NK-92 (cell line): ENCODE measurements at regions not wholly inside any gene's neighbourhood (a gene's known extent, or its start where the extent isn't known, plus 50 kb on each side); places are given as distances from the start of the nearest gene placed in this dataset.
"Not testable (repeated sequence)": the region's sequence is repeated elsewhere in the genome, so short reads cannot be mapped to it uniquely, and the experiment has no call there.

Experiments used
- DNase-seq: peaks from one replicate; lab custom pipeline; 2025; ENCODE audit not compliant: unreplicated experiment; lab: John Stamatoyannopoulos, UW

DNA sequence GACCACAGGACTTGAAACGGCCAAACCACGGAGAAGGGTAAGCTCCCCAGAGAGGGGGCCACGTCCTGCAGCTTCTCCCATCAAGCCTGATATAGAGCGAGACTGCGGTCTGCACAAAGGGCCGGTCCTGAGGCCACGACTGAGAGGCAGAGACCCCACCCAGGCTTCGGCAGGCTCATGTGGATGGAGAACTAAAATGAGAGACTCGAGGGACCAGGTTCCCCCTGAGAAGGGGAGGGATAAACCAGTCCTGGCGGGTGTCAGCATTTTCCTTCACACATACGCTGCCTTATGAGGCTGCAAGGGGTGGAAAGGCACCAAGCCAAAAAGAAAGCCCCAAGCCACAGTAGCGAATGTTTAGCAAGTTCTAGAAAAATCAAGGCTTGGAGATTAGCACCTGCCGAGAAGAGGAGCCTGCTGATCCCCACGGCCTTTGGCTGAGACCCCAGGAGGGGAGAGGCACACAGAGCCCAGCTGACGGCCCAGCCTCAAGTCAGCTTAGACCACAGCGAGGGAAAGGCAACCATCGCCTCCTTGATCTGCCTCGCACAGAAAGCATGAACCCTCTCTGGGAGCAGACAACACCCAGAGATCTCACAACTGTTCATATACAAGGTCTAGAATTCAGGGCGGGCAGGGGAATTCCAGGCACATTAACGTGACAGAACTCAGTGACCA lies 92.6 kb upstream of the RNF32 start:
- DNase-seq, result no peak

DNA sequence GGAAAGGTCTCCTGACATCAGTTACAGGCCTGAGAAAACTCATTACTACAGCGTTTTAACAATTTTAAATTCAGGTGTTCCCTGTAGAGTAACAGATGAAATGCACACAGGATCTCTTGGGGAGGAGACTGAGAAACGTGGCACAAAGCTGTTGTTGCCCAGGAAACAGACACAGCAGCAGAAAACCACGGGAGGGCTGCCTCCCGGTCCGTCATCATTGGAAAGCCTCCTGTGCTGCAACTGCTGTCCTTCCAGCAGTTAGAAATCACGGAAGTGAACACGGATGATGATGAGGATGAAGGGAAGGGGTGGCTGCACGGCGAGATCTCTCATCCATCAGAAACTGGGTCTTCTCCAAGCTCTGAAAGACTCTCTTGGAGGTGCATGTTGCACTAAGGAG lies 94.6 kb upstream of the RNF32 start:
- no peak for DNase-seq

DNA sequence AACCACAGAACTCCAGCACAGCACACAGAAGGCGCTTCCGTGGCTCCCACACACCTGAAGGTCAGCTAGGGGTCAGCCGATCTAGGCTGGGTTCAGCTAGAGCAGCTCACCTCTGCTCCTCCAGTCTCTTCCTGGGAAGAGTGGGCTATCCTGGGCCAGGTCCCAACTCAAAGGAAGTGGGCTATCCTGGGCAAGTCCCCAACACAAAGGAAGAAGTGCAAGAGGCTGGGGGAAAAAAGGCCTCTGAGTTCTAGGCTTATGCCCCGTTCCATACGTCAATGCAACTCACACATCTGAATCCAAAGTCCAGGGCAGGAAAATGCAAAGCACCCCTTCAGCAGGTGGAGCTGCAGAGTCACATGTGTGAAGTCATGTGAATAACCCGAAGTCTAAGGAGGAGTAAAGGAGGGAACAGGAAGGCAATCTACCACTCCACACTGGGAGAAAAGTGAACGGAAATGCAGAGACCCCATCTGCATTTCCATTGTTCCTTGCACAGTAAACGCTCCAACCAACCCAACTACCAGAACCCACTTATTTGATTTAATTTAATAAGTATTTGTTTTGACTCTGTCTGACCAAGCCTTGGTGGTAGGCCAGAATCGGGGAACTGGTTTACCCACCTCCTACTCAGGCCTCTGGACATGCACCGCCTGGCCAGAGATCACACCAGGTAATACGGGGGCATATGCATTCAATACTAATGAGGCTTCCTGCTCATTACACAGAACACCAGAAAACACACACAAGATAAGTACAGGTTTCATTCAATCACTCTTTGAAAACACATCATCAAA lies 95.5 kb upstream of the RNF32 start:
- DNase-seq, result no peak

DNA sequence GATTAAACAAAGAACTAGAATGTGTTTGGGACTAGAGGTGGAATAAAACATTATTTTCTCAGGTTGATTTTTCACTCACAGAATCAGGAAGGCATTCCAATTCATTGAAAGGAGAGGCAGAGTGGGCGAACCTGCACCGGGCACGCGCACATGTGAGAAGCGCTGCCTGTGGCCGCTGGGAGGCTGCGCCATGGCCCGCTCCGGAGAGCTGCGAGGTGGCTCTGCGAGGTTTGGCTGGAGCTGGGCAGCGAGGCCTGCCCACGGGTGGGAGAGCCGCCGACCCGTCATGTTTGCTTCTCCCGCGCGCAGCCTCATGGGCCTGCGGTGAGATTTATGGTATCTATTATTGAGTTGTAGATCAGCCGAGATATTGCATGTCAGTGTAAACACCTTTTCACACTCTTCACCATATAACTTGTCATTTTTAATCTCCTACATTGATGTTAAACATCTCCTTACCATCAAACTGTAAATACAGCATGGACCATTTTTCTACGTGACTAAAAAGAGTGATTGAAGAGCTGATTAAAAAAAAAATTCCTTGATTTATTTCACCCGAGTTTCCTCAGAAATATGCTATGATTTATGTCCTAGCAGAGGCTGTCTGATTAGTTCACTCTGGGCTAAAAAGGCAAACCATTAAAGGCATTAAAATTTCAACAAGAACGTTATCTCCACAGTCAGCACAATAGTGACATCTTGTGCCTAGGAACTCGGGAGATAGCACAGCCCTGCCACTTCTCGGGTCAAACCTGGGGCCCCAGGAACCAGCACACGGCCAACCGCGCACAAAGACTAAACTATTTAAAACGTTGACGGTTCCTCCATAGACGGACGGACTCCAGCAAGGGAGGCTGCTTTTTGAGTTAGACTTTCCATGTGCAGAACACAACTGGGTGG lies 96.6 kb upstream of the RNF32 start:
- no peak for DNase-seq

DNA sequence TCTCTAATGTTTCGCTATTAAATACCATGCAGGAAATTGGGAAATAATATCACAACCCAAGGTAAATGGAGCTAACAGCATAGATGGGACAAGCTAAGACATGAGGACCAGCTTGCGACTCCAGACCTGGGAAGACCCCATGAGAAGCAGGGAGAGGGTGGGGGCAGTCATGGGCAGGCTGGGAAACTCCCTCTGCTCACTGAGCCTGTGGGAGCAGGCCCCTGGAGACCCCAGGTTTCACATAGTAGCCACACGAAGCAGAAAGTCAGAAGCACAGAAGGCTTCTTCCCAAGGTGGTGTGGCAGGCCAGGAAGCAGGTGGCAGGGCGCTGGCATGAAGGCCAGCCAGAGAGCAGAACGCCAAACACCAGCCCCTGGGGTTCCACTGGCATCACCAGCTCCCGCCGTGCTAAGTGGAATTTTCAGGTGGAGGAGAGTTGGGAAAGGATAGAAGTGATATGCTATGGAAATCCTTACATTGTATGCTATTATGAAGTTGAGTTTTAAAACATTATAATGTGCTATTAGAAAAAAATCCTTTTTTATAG lies 99.9 kb upstream of the RNF32 start:
- no peak for DNase-seq

DNA sequence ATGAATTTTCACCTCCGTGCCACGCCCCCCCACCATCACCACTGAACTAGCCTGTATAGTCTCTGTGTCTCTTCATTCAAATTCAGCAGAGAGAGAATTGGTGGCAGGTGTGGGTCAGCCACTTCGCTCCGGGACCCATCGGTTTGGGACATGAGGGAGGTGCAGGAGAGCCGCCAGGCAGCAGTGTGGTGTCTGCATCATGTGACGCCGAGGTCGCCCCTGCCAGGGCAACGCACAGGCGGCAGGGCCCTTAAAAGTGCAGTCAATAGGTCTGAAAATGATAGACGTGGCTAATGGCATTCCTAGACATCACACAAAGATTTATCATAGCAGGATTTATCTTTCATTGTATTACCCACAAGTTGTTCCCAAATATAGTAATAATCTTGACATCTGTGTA lies 100.6 kb upstream of the RNF32 start:
- DNase-seq, result no peak

DNA sequence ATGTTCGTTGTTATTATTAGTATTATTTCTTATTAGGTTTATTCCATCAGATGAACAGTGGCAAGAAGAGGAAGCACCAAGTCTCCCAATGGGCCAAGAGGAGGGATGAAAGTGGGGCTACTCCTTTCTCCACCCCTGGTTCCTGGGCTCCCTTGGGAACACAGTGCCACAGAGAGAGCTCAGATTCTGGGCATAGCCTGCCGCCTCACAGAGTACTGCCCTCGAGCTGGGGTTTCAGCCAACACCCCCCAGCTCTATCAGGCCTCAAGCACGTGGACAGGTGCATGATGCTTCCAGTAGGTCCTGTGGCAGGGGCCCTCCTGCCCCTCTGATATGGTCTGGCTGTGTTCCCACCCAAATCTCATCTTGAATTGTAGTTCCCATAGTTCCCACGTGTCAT lies 103.6 kb upstream of the RNF32 start:
- DNase-seq, result no peak

DNA sequence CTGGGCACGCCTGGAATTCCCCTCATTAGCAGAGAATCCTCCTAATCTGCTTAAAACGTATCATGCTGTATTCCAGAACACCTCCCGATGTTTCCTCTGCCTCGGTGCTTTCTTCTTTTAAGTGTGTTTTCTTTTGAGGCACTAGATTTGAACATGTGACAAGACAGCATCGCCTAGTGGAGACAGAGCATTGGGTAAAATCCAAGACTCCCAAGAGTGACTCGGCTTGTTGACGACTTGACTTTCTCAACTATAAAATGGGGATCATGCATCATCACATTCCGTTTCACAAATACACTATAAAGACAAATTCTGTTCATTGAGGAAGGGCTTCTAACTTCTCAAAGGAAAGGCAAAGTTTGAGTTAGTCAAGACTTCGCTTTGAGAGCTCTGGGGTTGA lies 105.6 kb upstream of the RNF32 start:
- no peak for DNase-seq

DNA sequence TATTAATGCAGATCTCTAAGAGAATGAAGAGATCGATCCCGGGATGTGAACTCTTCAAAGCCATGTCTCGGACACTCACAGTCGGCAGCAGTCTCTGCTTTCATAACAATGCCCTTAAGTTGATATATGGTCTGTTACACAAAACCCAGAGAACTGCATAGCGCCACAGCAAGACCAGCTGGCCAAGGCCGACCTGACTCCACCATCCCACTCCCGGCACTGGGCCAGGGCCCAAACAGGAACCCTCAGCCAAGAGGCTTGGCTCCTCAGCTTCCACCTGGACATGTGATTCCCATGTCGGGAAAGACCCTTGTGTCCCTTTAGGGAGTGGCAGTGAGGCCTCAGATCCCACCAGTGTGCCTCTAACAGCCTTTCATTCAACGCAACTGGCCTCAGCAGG lies 106.6 kb upstream of the RNF32 start:
- no peak for DNase-seq

DNA sequence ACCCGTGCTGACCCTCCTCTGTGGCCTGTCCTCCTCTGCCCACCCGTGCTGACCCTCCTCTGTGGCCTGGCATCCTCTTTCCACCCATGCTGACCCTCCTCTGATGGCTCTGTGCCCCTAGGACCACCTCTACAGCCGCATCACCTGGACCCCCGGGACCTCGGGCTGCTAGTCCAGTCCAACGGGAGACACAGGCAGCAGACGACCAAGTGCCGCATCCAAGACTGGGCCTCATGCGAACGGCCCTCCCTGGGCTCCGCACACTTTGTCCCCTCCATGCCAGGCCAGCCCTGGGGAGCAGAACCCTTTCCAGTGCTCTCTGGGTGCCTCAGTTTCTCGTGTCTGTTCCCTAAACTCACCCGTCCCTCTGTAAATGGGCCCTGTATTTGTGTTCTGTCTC lies 107.2 kb upstream of the RNF32 start:
- DNase-seq, result no peak

DNA sequence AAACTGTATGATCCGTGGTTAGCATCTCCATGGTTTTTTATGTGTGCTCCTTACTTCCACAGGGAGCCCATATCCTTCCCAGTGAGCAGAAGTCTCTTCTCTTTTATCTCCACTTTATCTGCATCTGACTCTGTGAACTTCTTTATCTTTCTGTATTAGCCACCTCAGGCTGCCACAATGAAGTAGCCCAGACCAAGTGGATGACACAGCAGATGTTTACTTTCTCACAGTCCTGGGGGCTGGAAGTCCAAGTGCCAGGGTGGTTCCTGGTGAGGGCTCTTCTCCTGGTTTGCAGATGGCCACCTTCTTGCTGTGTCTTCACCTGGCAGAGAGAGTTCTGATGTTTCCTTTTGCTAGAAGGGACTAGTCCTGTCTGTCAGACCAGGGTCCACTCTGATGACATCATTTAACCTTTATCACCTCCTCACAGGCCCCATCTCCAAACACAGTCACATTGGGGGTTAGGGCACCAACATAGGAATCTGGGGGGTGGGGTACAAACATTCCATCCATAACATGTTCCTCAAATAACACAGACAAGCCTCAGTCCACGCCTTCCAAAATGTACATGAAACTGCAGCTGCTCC lies 108.5 kb upstream of the RNF32 start:
- no peak for DNase-seq

DNA sequence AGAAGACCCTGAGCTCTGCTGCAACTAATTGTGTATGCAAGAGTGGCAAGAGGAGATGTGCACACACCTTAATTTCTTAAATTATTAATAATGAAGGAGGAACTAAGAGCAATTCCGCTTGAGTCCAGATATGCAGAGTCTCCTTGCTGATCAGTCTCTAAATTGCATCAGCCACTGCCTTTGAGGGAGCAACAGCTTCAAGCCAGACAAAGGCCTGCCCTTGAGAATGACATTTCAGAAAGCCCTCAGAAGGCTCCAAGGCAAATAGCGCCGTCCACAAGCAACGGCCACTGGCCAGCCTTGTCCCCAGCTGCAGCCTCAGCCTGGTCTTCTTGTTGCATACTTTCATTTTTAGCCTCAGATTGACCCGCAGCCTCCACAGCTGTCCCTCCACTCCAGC lies 110.6 kb upstream of the RNF32 start:
- DNase-seq, result no peak

DNA sequence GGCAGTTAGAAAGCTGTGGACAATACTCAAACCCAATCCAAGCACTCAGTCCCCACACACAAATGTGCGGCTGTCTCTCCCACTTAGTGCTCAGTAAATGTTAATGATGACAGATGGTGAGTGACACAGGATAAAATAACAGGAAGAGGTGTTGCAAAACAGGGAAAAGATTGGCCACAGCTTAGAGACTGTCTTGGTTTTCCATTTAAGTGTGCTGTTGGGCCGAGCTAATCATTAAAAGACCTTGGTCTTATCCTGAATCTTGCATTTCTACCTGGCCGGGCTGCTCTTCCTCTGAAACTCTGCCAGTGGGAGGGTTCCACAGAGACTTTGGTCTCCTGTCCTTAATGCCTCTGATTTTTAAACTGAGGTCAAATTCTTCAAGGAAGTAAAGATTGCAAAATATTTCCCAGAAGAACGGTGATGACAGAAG lies 113.1 kb upstream of the RNF32 start:
- no peak for DNase-seq

DNA sequence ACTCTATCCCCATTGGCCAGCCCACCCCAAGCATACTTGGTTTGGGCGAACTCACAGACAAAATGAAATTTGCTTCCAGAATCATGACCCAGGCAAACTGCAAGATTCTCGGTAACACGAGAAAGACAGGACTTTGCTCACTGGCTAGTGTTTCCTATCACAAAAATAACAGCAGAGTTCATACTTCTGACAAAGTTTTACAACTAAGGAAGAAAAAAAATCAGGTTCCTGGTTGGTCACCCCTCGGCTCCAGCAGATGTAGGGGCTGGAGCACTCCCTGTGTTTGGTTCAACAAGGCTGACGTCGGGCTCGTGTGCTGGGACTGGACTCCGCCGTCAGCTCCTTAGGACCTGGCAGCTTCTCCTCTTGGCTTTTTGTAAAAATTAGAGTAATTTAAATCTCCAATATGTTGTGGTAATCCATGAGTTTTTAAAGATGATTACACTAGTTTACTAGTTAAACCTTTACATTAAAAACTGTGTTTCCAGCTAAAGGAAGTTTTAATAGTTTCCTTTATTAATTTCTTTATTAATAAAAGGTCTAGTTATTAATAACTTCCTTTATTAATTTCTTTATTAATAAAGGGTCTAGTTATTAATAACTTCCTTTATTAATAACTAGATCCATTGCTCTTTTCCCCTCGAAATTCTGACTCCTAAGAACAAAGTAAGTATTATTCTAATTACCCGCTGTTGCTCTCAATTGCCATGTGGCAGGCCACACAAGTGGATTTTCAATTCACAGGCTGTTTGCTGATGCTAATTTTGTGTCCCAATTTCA lies 115.6 kb upstream of the RNF32 start:
- DNase-seq, result no peak

DNA sequence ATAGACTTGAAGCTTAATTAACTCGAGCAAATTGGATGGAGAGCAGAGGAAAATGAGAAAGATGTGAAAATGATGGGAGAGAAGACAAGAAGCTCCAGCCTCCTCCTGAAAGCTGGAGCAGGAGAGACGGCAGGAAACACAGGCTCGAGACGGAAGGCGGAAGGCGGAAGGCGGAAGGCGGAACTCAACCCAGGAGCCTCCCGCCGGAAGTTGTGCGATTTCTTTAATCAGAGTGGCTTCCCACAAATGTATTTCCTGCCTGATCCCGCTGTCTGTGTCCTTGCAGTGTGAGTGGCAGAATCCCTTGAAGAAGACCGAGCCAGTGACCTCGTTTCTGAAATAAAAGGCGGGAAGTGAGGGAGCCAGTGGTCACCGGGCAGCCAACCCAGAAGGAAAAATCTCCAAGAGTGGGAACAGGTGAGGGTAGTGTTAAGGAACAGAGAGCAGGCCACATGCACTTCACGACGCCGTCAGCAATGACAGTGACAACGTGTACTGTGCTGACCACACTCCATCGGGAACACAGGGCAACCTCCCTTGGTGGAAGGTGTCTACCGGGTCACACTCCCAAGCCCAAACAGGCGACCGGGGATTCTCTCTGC lies 117.0 kb upstream of the RNF32 start:
- no peak for DNase-seq

DNA sequence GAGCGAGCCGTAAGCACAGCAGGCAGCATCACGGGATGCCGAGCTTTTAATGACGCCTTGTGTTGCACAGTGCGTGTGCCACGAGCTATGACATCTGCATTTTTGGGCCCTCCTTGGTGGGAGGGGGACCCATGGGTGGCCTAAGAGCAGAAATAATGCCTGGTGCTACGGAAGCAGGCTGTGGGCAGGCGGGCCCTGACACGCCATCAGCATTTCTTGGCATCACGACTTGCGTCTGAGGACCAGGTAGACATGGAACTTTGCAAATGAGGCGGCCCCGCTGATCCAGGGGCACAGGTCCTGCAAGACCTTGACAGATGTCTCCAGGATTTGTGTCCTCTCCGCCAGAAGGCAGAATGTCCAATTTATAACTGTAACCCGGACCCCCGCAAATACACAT lies 117.8 kb upstream of the RNF32 start:
- no peak for DNase-seq

DNA sequence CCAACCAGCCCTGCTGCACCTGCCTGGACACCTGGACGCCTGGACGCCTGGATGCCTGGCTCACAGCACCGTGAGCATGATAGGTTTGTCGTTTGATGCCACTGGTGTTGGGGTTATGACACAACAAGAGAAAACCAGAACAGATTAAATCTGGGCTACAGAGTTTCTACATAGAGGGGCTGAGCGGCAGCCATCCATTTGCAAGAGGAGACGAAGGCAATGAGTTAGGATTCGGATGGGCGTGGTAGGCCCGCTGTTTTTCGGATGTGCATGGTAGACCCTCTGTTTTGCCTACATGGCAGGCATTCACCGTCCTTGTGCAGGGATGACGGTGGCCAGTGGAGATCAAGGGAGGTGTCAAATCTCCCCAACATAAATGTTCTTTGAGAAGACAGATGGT lies 121.5 kb upstream of the RNF32 start:
- DNase-seq, result no peak

DNA sequence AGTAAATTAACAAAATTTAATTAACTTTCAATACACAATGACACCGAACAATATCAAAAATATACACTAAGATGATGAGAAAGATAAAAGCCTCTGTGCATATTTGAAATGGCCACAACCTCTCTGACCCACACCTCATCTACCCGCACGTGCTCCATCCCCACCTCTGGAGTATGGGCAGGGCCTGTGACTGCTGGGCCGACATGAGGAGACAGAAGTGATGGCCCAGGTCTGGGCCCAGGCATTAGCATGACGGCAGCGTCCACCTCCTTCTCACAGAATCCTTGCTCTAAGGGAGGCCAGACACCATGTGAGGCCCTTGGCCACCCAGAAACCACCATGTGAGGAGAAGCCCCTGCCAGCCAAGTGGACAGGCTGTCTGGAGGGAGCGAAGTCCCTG lies 122.1 kb upstream of the RNF32 start:
- DNase-seq, result no peak

DNA sequence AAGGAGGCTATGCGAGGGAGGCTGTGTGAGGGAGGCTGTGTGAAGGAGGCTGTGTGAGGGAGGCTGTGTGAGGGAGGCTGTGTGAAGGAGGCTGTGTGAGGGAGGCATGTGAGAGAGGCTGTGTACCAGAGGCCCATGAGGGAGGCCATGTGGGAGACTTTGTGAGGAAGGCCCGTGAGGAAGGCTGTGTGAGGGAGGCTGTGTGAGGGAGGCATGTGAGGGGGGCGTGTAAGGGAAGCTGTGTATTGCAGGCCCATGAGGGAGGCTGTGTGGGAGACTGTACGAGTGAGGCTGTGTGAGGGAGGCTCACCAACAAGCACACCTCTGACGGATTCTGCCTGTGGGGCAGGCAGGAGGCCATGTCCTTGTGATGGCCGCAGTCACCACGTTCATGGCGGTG lies 122.7 kb upstream of the RNF32 start:
- DNase-seq, result not testable (repeated sequence)

DNA sequence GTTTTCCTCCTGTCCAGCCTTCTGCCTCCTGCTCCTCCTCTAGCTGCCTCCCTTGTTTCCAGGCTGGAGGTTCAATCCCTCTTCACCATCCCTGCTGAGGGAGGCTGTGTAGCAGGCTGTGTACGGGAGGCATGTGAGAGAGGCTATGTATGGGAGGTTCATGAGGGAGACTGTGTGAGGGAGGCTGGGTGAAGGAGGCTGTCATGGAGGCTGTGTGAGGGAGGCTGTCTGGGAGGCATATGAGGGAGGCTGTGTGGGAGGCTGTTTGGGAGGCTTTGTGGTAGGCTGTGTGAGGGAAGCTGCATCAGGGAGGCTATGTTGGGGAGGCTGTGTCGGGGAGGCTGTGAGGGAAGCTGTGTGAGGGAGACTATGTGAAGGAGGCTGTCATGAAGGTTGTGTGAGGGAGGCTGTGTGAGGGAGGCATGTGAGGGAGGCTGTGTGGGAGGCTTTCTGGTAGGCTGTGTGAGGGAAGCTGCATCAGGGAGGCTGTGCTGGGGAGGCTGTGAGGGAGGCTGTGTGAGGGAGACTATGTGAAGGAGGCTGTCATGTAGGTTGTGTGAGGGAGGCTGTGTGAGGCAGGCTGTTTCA lies 123.7 kb upstream of the RNF32 start:
- DNase-seq, result no peak
